ENCODE measurements at regions not wholly inside any gene's neighbourhood (a gene's known extent, or its start where the extent isn't known, plus 50 kb on each side); places are given as distances from the start of the nearest gene placed in this dataset.

- DNase-seq: no peak
Measured at GRCh38 chr13:40471076-40471475, 195.4 kb downstream of the FOXO1 start.

- no peak for DNase-seq
Measured at GRCh38 chr13:40471911-40472310, 194.5 kb downstream of the FOXO1 start.

GRCh38 chr13:40472427-40473220 lies 193.8 kb downstream of the FOXO1 start:
- no peak for DNase-seq

GRCh38 chr13:40475617-40476016 lies 190.8 kb downstream of the FOXO1 start:
- DNase-seq: no peak

- no peak for DNase-seq
Measured at GRCh38 chr13:40476175-40476958, 190.1 kb downstream of the FOXO1 start.

- no peak for DNase-seq
Measured at GRCh38 chr13:40477623-40478608, 188.5 kb downstream of the FOXO1 start.

GRCh38 chr13:40478775-40479174 lies 187.7 kb downstream of the FOXO1 start:
- no peak for DNase-seq

GRCh38 chr13:40479196-40479845 lies 187.1 kb downstream of the FOXO1 start:
- DNase-seq: no peak

GRCh38 chr13:40480012-40480914 lies 186.2 kb downstream of the FOXO1 start:
- DNase-seq: no peak

GRCh38 chr13:40480915-40481516 lies 185.4 kb downstream of the FOXO1 start:
- DNase-seq: no peak

GRCh38 chr13:40483601-40484000 lies 182.8 kb downstream of the FOXO1 start:
- DNase-seq: no peak

- DNase-seq: no peak
Measured at GRCh38 chr13:40484101-40484800, 182.2 kb downstream of the FOXO1 start.

GRCh38 chr13:40484974-40485373 lies 181.5 kb downstream of the FOXO1 start:
- no peak for DNase-seq

- no peak for DNase-seq
Measured at GRCh38 chr13:40485611-40486517, 180.6 kb downstream of the FOXO1 start.

GRCh38 chr13:40486518-40487163 lies 179.8 kb downstream of the FOXO1 start:
- no peak for DNase-seq

- no peak for DNase-seq
Measured at GRCh38 chr13:40488869-40489391, 177.5 kb downstream of the FOXO1 start.

GRCh38 chr13:40490086-40490758 lies 176.2 kb downstream of the FOXO1 start:
- DNase-seq: no peak

- no peak for DNase-seq
Measured at GRCh38 chr13:40492511-40492910, 173.9 kb downstream of the FOXO1 start.
